Kasumi-1 (cell line): ENCODE measurements at regions not wholly inside any gene's neighbourhood (a gene's known extent, or its start where the extent isn't known, plus 50 kb on each side); places are given as distances from the start of the nearest gene placed in this dataset.

ENCODE experiments used
- DNase-seq, 2 experiments: peaks; one replicate each; lab custom pipeline; 2025; lab: John Stamatoyannopoulos, UW

DNA sequence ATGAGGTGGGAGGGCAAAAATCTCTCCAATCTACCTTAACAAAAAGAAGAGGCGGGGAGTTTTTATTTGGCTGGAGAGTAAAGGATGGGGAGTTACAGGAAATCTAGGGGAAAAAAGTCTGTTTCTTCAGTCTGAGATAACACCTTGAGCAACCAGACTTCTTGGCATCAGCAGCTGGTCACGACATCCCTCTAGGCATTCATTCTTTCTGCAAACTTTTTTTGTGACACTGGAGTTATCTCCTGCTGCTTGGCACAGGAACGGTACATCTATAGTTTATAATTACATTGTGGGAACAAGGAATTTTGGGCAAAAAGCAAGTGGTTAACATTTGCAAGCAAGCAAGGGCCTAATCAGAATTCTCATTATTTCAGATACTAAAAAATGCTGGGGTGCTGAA lies 50.6 kb upstream of the IFNGR1 start:
- no peak for DNase-seq

DNA sequence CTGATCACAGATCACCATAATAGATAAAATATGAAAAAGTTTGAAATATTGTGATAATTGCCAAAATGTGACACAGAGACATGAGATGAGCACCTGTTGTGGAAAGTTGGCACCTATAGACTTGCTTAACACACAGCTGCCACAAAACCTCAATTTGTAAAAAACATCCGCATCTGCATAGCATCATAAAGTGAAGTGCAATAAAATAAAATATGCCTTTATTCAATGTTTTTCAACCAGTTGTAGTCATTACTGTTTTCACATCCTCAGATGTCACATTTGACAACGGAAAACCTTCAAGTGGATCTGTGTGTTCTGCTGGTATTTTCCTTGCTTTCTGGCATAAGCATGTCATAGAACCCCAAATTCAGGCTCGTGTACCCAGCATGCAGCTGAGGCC lies 50.2 kb upstream of the IFNGR1 start:
- DNase-seq = no peak
